ENCODE measurements at regions not wholly inside any gene's neighbourhood (a gene's known extent, or its start where the extent isn't known, plus 50 kb on each side); places are given as distances from the start of the nearest gene placed in this dataset.

DNA sequence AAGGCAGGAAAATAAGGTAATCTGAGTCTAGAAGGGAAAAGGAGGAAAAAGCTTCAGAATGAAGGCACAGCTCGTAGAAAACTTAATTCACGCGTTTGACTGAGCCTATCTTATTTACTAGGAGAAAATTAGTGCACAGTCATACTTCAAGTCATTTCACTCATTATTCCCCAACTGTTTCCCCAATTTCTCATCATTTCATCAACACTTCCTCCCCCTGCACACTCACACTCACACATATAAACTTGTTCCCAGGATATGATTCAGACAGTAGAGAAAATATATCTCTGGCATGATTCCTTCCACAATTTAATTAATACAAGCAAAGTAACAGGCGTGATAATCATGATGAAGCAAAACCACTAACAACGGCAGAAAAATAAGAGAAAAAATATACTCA, 94.5 kb upstream of the F13A1 start:
- no peaks in the 10 kb centered on the region for H3K27me3 ChIP-seq
- H3K9me3 ChIP-seq, result no peaks in the 10 kb centered on the region
- H3K4me1 ChIP-seq, result no peaks in the 10 kb centered on the region
- intact Hi-C loops (cut with DNase I), result no loop called here
- ATAC-seq, result no peak
- H3K4me3 ChIP-seq, result no peak overlapping the region
- no peaks in the 10 kb centered on the region for H3K36me3 ChIP-seq
- no peak overlapping the region for H3K27ac ChIP-seq
- TF ChIP-seq, protein P1, sequence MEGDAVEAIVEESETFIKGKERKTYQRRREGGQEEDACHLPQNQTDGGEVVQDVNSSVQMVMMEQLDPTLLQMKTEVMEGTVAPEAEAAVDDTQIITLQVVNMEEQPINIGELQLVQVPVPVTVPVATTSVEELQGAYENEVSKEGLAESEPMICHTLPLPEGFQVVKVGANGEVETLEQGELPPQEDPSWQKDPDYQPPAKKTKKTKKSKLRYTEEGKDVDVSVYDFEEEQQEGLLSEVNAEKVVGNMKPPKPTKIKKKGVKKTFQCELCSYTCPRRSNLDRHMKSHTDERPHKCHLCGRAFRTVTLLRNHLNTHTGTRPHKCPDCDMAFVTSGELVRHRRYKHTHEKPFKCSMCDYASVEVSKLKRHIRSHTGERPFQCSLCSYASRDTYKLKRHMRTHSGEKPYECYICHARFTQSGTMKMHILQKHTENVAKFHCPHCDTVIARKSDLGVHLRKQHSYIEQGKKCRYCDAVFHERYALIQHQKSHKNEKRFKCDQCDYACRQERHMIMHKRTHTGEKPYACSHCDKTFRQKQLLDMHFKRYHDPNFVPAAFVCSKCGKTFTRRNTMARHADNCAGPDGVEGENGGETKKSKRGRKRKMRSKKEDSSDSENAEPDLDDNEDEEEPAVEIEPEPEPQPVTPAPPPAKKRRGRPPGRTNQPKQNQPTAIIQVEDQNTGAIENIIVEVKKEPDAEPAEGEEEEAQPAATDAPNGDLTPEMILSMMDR (IDR thresholded peaks at IDR 0.05), result no peak
- no peak for DNase-seq

DNA sequence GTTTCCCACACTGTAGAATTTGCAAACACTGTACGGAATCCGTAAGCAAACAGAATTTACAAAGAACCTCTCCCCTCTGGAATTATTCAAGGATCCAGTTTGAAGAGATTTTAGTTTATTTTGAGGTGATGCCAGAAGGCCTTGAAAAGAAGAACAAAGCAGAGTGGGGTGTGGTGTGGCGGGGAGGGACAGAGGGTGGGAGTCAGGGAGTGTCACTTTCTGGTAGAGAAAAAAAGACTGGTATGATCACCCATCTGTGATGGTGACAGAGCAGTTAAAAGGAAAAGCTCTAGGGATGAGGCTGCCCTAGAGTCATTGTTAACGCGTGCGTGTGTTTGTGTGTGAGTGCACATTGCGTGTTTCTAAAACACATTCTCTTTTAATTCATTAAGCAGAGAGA, 97.0 kb upstream of the F13A1 start:
- H3K4me3 ChIP-seq, result no peak overlapping the region
- no peak for ATAC-seq

DNA sequence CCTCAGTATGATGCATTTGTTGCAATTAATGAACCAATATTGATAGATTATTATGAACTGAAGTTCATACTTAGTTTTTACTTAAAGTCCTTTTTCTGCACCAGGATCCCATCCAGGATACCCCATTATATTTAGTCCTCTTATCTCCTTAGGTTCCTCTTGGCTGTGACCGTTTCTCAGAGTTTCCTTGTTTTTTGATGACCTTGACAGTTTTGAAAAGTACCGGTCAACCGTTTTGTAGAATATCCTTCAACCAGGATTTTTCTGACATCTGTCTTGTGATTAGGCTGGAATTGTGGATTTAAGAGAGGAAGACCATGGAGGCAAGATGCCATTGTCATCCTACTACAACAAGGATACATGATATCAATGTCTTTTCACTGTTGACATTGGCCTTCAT, 98.0 kb upstream of the F13A1 start:
- intact Hi-C loops (cut with DNase I), result no loop called here
- DNase-seq (no peak), ATAC-seq (no peak)
- Histone ChIP-seq H3K27ac (no peak overlapping the region), H3K27me3 (no peaks in the 10 kb centered on the region), H3K4me3 (no peak overlapping the region), H3K4me1 (no peaks in the 10 kb centered on the region), H3K36me3 (no peaks in the 10 kb centered on the region), H3K9me3 (no peaks in the 10 kb centered on the region)
- TF ChIP-seq, protein P1 (IDR thresholded peaks at IDR 0.05), result no peak

More for the DNA sequence above, 97.0 kb upstream of the F13A1 start:
- H3K4me1 ChIP-seq, result no peaks in the 10 kb centered on the region
- no peak overlapping the region for H3K27ac ChIP-seq
- H3K36me3 ChIP-seq, result no peaks in the 10 kb centered on the region
- H3K9me3 ChIP-seq, result no peaks in the 10 kb centered on the region
- intact Hi-C loops (cut with DNase I), result no loop called here
- TF ChIP-seq, protein P1 (IDR thresholded peaks at IDR 0.05), result no peak
- H3K27me3 ChIP-seq, result no peaks in the 10 kb centered on the region
- no peak for DNase-seq

DNA sequence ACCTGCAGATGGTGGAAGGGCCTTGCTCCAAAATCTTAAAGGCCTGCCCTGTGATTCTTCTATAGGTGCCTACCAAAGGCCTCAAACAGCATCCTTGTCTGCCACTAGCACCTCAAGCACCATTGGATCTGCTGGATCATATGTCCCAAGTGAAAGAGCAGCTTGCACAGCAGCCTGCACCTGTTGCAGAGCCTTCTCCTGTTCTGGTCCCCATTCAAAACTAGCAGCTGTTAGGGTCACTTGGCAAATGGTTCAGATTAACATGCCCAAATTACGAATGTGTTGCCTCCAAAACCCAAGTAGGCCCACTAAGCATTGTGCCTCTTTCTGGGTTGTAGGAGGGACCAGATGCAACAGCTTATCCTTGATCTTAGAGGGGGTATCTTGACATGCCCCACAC, 99.6 kb upstream of the F13A1 start:
- Histone ChIP-seq H3K9me3 (no peaks in the 10 kb centered on the region), H3K27ac (no peak overlapping the region), H3K27me3 (no peaks in the 10 kb centered on the region), H3K36me3 (no peaks in the 10 kb centered on the region), H3K4me1 (no peaks in the 10 kb centered on the region), H3K4me3 (no peak overlapping the region)
- TF ChIP-seq, protein P1 (IDR thresholded peaks at IDR 0.05), result no peak
- no peak for ATAC-seq
- no peak for DNase-seq
- intact Hi-C loops (cut with DNase I), result no loop called here

DNA sequence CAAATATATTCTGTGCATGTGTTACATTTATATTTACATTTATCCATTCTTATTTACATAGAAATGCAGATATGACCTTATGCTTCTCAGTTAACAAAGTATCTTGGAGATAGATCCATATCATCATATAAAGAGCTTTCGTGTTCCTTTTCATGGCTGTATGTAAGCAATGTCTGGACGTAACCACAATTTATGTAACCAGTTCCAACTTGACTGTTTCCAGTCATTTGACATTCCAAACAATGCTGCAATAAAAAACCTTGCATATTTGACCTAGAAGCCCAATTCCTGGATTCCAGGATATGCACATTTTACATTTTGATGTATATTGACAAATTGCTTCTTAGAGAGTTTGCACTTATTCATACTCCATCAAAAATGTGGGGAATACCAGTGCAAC, 113.7 kb upstream of the F13A1 start:
- H3K4me3 ChIP-seq, result no peak overlapping the region
- H3K36me3 ChIP-seq, result no peaks in the 10 kb centered on the region
- TF ChIP-seq, protein P1 (IDR thresholded peaks at IDR 0.05), result no peak
- H3K4me1 ChIP-seq, result no peaks in the 10 kb centered on the region
- intact Hi-C loops (cut with DNase I), result no loop called here
- H3K27ac ChIP-seq, result no peak overlapping the region
- no peak for ATAC-seq
- no peaks in the 10 kb centered on the region for H3K27me3 ChIP-seq
- no peaks in the 10 kb centered on the region for H3K9me3 ChIP-seq
- no peak for DNase-seq

DNA sequence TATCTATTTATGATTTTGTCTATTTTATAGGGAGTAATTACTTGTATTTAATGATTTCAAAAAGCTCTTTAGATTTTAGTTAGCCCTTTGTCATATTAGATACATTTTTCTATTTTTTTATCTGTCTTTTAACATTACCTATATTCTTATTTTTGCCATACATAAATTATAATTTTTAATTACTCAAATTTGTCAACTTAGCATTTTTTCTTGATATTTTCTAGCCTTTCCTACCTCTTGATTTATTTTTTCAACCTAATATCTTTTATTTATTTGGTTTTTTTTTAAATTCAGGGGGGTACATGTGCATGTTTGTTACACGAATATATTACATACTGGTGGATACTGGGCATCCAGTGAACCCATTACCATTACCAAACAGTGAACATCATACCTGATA, 114.3 kb upstream of the F13A1 start:
- ATAC-seq, result no peak
- H3K9me3 ChIP-seq, result no peaks in the 10 kb centered on the region
- H3K36me3 ChIP-seq, result no peaks in the 10 kb centered on the region
- TF ChIP-seq, protein P1 (IDR thresholded peaks at IDR 0.05), result no peak
- H3K4me1 ChIP-seq, result no peaks in the 10 kb centered on the region
- DNase-seq, result no peak
- H3K27ac ChIP-seq, result no peak overlapping the region
- H3K4me3 ChIP-seq, result no peak overlapping the region
- no peaks in the 10 kb centered on the region for H3K27me3 ChIP-seq
- intact Hi-C loops (cut with DNase I), result no loop called here
